ENCODE measurements at regions not wholly inside any gene's neighbourhood (a gene's known extent, or its start where the extent isn't known, plus 50 kb on each side); places are given as distances from the start of the nearest gene placed in this dataset.

- TF ChIP-seq CTCF (IDR thresholded peaks at IDR 0.05) (no peak), POLR2A (IDR thresholded peaks at IDR 0.05) (no peak)
Measured at GRCh38 chr13:64992314-64992713, 2237.8 kb downstream of the PCDH9 start.
